HPDE6-E6E7 (cell line): ENCODE measurements at regions not wholly inside any gene's neighbourhood (a gene's known extent, or its start where the extent isn't known, plus 50 kb on each side); places are given as distances from the start of the nearest gene placed in this dataset.

ENCODE experiments used
- DNase-seq: peaks from one replicate; pipeline ENCODE4 v3.0.0; 2011; ENCODE audit warnings: missing footprints; ENCODE audit errors: extremely low spot score

- DNase-seq: no peak
Observed at GRCh38 chr5:58357799-58358500, 101.9 kb downstream of the PLK2 start.

GRCh38 chr5:58357121-58357520, 102.8 kb downstream of the PLK2 start:
- no peak for DNase-seq

- DNase-seq: no peak
Observed at GRCh38 chr5:58356662-58357061, 103.2 kb downstream of the PLK2 start.

GRCh38 chr5:58354827-58355226, 105.1 kb downstream of the PLK2 start:
- no peak for DNase-seq

GRCh38 chr5:58353992-58354391, 105.9 kb downstream of the PLK2 start:
- no peak for DNase-seq

- DNase-seq: no peak
Observed at GRCh38 chr5:58351190-58351589, 108.7 kb downstream of the PLK2 start.

GRCh38 chr5:58348996-58349728, 110.7 kb downstream of the PLK2 start:
- no peak for DNase-seq

- DNase-seq: no peak
Observed at GRCh38 chr5:58346041-58346440, 113.8 kb downstream of the PLK2 start.

GRCh38 chr5:58341476-58341875, 118.4 kb downstream of the PLK2 start:
- no peak for DNase-seq

GRCh38 chr5:58335518-58335917, 124.4 kb downstream of the PLK2 start:
- DNase-seq: no peak

- no peak for DNase-seq
Observed at GRCh38 chr5:58334035-58334434, 125.9 kb downstream of the PLK2 start.

GRCh38 chr5:58330781-58331180, 129.1 kb downstream of the PLK2 start:
- DNase-seq: peak; percentile 70

- no peak for DNase-seq
Observed at GRCh38 chr5:58327289-58327688, 132.6 kb downstream of the PLK2 start.

GRCh38 chr5:58326022-58326421, 133.9 kb downstream of the PLK2 start:
- DNase-seq: no peak

GRCh38 chr5:58322453-58322852, 137.4 kb downstream of the PLK2 start:
- DNase-seq: no peak

GRCh38 chr5:58318468-58318867, 141.4 kb downstream of the PLK2 start:
- no peak for DNase-seq

- DNase-seq: no peak
Observed at GRCh38 chr5:58317808-58318207, 142.1 kb downstream of the PLK2 start.

- no peak for DNase-seq
Observed at GRCh38 chr5:58317009-58317408, 142.9 kb downstream of the PLK2 start.

- DNase-seq: no peak
Observed at GRCh38 chr5:58315794-58316193, 144.1 kb downstream of the PLK2 start.

- DNase-seq: no peak
Observed at GRCh38 chr5:58314356-58315210, 145.3 kb downstream of the PLK2 start.

GRCh38 chr5:58312299-58312698, 147.6 kb downstream of the PLK2 start:
- no peak for DNase-seq

- no peak for DNase-seq
Observed at GRCh38 chr5:58311526-58311925, 148.4 kb downstream of the PLK2 start.
